Suprapubic skin (tissue), 4 donors: ENCODE measurements at regions not wholly inside any gene's neighbourhood (a gene's known extent, or its start where the extent isn't known, plus 50 kb on each side); places are given as distances from the start of the nearest gene placed in this dataset.

Experiments used
- DNase-seq, 2 donors: peaks; one replicate each; pipeline ENCODE4 v3.0.0-alpha.2; 2019; ENCODE audit warnings: low spot score in 2 of 2
- H3K27ac ChIP-seq: fragments of 200-600 bp; sonication (generic); one replicate; pipeline ENCODE4 v1.5.1; 2019
- H3K27me3 ChIP-seq: fragments of 200-600 bp; sonication (generic); one replicate; pipeline ENCODE4 v1.5.1; 2019
- H3K36me3 ChIP-seq: fragments of 200-600 bp; sonication (generic); one replicate; pipeline ENCODE4 v1.5.1; 2019
- H3K4me1 ChIP-seq: fragments of 200-600 bp; sonication (generic); one replicate; pipeline ENCODE4 v1.5.1; 2019
- H3K4me3 ChIP-seq: fragments of 200-600 bp; sonication (generic); one replicate; pipeline ENCODE4 v1.5.1; 2019; ENCODE audit warnings: mild to moderate bottlenecking
- H3K9me3 ChIP-seq: fragments of 200-600 bp; sonication (generic); one replicate; pipeline ENCODE4 v1.5.1; 2019
- CTCF ChIP-seq, 2 donors: fragments of 200-600 bp in 1 of 2; fragments of 450-650 bp in 1 of 2; sonication (generic) in 1 of 2; IDR thresholded peaks; one replicate each; pipeline ENCODE4 v1.5.1; 2016 to 2019; ENCODE audit warnings: antibody characterized with exemption in 2 of 2, mild to moderate bottlenecking in 1 of 2, moderate library complexity in 1 of 2
- EP300 ChIP-seq: sonication (generic); formaldehyde crosslinking; IDR thresholded peaks from one replicate; pipeline ENCODE4 v1.6.1; 2017; ENCODE audit warnings: antibody characterized with exemption
- POLR2A ChIP-seq, 2 donors: fragments of 450-650 bp; IDR thresholded peaks; one replicate each; pipeline ENCODE4 v1.6.1; 2017; ENCODE audit warnings: antibody characterized with exemption in 2 of 2, mild to moderate bottlenecking in 2 of 2, moderate library complexity in 2 of 2
- POLR2AphosphoS5 ChIP-seq, 3 donors: sonication (generic); formaldehyde crosslinking; IDR thresholded peaks; one replicate each; pipeline ENCODE4 v1.6.1; 2017; ENCODE audit warnings: antibody characterized with exemption in 3 of 3
- WGBS: methylation state at CpG from one replicate; pipeline ENCODE4 v1.1.5; 2018; 5-methylcytosine and 5-hydroxymethylcytosine counted together

DNA sequence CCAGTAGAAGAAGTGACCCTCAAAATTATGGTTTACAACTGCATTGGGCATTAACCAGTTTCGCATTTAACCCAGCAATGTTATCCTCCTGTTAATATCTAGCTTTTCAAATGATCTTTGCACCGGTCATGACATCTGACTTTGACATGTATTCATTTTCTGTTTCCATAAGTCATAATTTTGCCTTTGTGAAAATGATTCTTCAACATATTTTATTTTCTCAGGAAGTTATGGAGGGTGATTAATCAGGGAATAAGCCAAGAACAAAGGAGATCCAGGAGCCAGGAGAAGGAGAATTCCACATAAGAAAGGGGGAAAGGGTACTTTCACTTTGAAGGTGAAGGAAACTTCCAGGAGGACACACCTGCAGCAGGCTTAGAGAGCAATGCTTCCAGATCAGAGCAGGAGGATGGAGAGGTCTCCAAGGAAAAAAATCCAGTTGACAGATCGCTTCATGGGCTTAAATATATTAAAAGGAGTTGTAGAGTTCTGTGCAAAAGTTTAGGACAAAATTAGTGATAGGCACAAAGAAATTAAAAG is 92.1 kb upstream of the FAM3C start:
- H3K27me3 ChIP-seq, result no peaks in the 10 kb centered on the region
- no peak overlapping the region for H3K27ac ChIP-seq
- H3K36me3 ChIP-seq, result no peaks in the 10 kb centered on the region
- 90% methylated on average over 3 of the region's 3 CpGs for WGBS
- H3K9me3 ChIP-seq, result no peaks in the 10 kb centered on the region
- peaks cover 19% of the 10 kb centered on the region for H3K4me1 ChIP-seq
- TF ChIP-seq CTCF (IDR thresholded peaks at IDR 0.05) (no peak), POLR2A (IDR thresholded peaks at IDR 0.05) (no peak), EP300 (no peak), POLR2AphosphoS5 (IDR thresholded peaks at IDR 0.05) (no peak)
- H3K4me3 ChIP-seq, result no peak overlapping the region
- no peak for DNase-seq

GRCh38 chr7:121486590-121486989 is 90.5 kb upstream of the FAM3C start:
- 72% methylated on average over 1 of the region's 1 CpG for WGBS
- Histone ChIP-seq H3K4me3 (no peak overlapping the region), H3K27me3 (no peaks in the 10 kb centered on the region), H3K36me3 (no peaks in the 10 kb centered on the region), H3K27ac (no peak overlapping the region), H3K9me3 (no peaks in the 10 kb centered on the region), H3K4me1 (peaks cover 24% of the 10 kb centered on the region)
- TF ChIP-seq EP300, result no peak
- no peak for TF ChIP-seq CTCF (IDR thresholded peaks at IDR 0.05)
- TF ChIP-seq POLR2A (IDR thresholded peaks at IDR 0.05), result no peak
- no peak for TF ChIP-seq POLR2AphosphoS5 (IDR thresholded peaks at IDR 0.05)
- DNase-seq, result no peak

DNA sequence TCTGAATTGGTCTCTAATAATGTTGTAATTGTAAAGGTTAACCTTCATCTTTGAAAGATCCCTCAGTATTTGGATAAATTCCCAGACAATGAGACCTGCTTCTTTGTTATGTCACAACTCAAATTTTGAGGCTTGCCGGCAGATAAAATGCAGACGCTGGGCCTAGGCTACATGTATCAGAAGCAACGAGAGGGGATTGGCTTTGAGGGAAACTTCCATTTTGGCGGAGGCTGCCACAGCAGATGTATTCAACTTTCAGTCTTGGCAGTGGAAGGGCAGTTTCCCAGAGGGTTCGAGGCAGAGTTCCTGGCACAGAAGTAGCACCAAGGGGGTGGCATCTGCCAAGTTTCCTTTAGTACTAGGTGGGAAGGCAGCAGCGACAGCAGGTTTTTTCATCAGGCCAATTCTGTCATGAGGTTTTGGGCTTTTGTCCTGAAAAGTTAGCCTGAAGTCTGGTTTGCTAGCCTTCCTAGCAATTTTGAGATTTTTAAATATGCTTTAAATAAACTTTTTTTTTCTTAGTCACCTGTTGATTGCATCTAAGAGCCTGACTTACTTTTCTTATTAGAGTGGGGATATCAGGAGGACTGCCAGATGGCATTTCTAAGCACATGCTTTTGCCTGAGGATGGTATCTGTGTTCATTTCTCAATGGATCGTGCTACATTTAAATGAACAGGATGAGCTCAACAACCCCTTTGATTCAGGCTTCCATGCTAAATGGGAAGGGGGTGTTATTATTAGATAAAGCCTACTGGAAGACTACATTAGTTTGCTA is 89.5 kb upstream of the FAM3C start:
- TF ChIP-seq POLR2AphosphoS5 (IDR thresholded peaks at IDR 0.05), result no peak
- no peak for TF ChIP-seq CTCF (IDR thresholded peaks at IDR 0.05)
- no peak for TF ChIP-seq EP300
- DNase-seq, result no peak
- H3K4me1 ChIP-seq, result peaks cover 24% of the 10 kb centered on the region
- H3K9me3 ChIP-seq, result no peaks in the 10 kb centered on the region
- H3K4me3 ChIP-seq, result no peak overlapping the region
- 26% methylated on average over 7 of the region's 7 CpGs for WGBS
- no peaks in the 10 kb centered on the region for H3K36me3 ChIP-seq
- peak overlapping the region; percentile 48 for H3K27ac ChIP-seq
- no peaks in the 10 kb centered on the region for H3K27me3 ChIP-seq

DNA sequence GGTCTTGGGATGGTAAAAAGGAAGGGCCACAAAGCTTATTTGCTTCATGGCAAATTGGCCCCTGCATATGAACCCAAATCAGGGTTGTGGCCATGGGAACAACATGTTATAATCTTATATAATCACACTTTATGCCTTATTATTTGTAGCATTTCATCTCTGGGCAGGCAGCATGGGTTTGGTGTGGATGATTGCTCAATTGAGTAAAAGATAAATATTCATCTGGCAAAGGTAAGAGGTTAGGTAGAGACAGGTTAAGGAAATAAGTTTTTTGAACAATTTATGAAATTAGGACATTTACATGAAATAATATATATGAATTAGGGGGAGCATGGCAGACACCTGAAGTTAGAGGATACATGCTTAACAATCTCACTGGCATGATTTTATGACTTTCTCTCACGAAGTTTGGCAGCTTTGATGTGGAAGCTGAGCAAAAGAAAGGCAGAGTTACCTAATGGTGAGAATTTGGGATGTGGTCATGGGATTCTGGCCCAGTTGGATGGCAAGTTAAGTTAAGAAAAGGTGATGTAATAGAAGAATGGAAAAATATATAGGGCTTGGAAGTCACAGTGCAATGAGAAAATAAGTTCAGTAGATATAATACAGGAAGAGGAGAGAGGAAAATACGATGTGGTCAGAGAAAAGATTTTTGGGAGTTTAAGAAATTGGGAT is 88.1 kb upstream of the FAM3C start:
- TF ChIP-seq CTCF (IDR thresholded peaks at IDR 0.05) (no peak), POLR2A (IDR thresholded peaks at IDR 0.05) (no peak), POLR2AphosphoS5 (IDR thresholded peaks at IDR 0.05) (no peak)
- DNase-seq, result no peak
- Histone ChIP-seq H3K27ac (no peak overlapping the region), H3K27me3 (no peaks in the 10 kb centered on the region), H3K9me3 (no peaks in the 10 kb centered on the region), H3K4me1 (peaks cover 30% of the 10 kb centered on the region), H3K36me3 (no peaks in the 10 kb centered on the region), H3K4me3 (no peak overlapping the region)
- 64% methylated on average over 2 of the region's 2 CpGs for WGBS

- H3K9me3 ChIP-seq, result no peaks in the 10 kb centered on the region
- 56% methylated on average over 6 of the region's 6 CpGs for WGBS
- H3K27ac ChIP-seq, result no peak overlapping the region
- DNase-seq, result no peak
- no peaks in the 10 kb centered on the region for H3K36me3 ChIP-seq
- peaks cover 24% of the 10 kb centered on the region for H3K4me1 ChIP-seq
- no peak overlapping the region for H3K4me3 ChIP-seq
- no peak for TF ChIP-seq EP300
- no peak for TF ChIP-seq POLR2AphosphoS5 (IDR thresholded peaks at IDR 0.05)
- no peak for TF ChIP-seq CTCF (IDR thresholded peaks at IDR 0.05)
- TF ChIP-seq POLR2A (IDR thresholded peaks at IDR 0.05), result no peak
- H3K27me3 ChIP-seq, result no peaks in the 10 kb centered on the region
Observed at GRCh38 chr7:121480566-121481335, 84.6 kb upstream of the FAM3C start.
